SK-N-SH treated with all-trans-retinoic acid at 6 μM for 48 hours (cell line): ENCODE measurements at regions not wholly inside any gene's neighbourhood (a gene's known extent, or its start where the extent isn't known, plus 50 kb on each side); places are given as distances from the start of the nearest gene placed in this dataset.

ENCODE experiments used
- ARNTL ChIP-seq: fragments of 450-650 bp; formaldehyde crosslinking; IDR thresholded peaks from 2 replicates; pipeline ENCODE4 v1.5.0; 2020; ENCODE audit warnings: low read depth, mild to moderate bottlenecking, moderate library complexity, borderline replicate concordance
- BACH2 ChIP-seq: fragments of 250-450 bp; sonication (Bioruptor Pico); IDR thresholded peaks from 2 replicates; pipeline ENCODE4 v1.9.0; 2021; ENCODE audit warnings: mild to moderate bottlenecking, borderline replicate concordance
- ESRRG ChIP-seq: fragments of 250-450 bp; sonication (Bioruptor Pico); IDR thresholded peaks from 2 replicates; pipeline ENCODE4 v1.6.1; 2021; ENCODE audit warnings: mild to moderate bottlenecking
- ISL1 ChIP-seq: fragments of 250-450 bp; sonication (Bioruptor Pico); IDR thresholded peaks from 2 replicates; pipeline ENCODE4 v2.1.2; 2022; ENCODE audit warnings: mild to moderate bottlenecking, moderate library complexity
- PPARA ChIP-seq: fragments of 250-450 bp; sonication (Bioruptor Pico); IDR thresholded peaks from 2 replicates; pipeline ENCODE4 v1.5.0; 2020; ENCODE audit warnings: mild to moderate bottlenecking, borderline replicate concordance
- SNAI2 ChIP-seq: fragments of 250-450 bp; sonication (Bioruptor Pico); IDR thresholded peaks from 2 replicates; pipeline ENCODE4 v1.5.0; 2020; ENCODE audit warnings: mild to moderate bottlenecking, moderate library complexity
- ZFP3 ChIP-seq: fragments of 250-450 bp; sonication (Bioruptor Pico); IDR thresholded peaks from 2 replicates; pipeline ENCODE4 v1.5.0; 2020; ENCODE audit warnings: mild to moderate bottlenecking, moderate library complexity
- ZNF70 ChIP-seq: fragments of 450-650 bp; formaldehyde crosslinking; IDR thresholded peaks from 2 replicates; pipeline ENCODE4 v1.5.0; 2020; ENCODE audit warnings: mild to moderate bottlenecking, moderate library complexity
- TF ChIP-seq, protein P1 (sequence below): fragments of 250-450 bp; sonication (Bioruptor Pico); IDR thresholded peaks from 2 replicates; pipeline ENCODE4 v1.5.1; 2020; ENCODE audit warnings: low read depth, mild to moderate bottlenecking, moderate library complexity
- TF ChIP-seq, protein P2 (sequence below): fragments of 250-450 bp; sonication (Bioruptor Pico); IDR thresholded peaks from 2 replicates; pipeline ENCODE4 v1.8.0; 2020; ENCODE audit warnings: mild to moderate bottlenecking, moderate library complexity, borderline replicate concordance

DNA sequence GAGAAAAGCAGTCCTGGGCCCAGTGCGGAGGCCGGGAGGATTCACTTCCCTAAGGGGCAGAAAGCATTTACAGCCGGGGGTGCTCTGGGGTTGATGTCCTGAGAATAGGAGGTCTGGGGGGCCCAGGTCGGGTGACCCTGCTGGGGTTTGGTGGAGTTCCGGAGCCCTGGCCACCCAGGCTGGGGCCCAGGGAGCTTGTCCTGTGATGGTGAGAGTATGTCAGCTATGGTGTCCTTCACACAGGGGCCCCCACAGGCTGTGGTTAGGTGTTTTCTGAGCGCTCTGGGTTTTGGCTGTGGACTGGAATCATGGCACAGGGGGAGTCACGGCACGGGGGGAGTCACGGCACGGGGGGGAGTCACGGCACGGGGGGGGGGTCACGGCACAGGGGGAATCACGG, 54.5 kb upstream of the TMEM18 start:
- TF ChIP-seq ZNF70 (no peak), ESRRG (CRISPR knock-in tag) (no peak), SNAI2 (CRISPR knock-in tag) (no peak), ZFP3 (CRISPR knock-in tag) (no peak), BACH2 (CRISPR knock-in tag) (no peak), ISL1 (CRISPR knock-in tag) (no peak), PPARA (CRISPR knock-in tag) (no peak), ARNTL (CRISPR knock-in tag) (no peak)
- TF ChIP-seq, protein P1, sequence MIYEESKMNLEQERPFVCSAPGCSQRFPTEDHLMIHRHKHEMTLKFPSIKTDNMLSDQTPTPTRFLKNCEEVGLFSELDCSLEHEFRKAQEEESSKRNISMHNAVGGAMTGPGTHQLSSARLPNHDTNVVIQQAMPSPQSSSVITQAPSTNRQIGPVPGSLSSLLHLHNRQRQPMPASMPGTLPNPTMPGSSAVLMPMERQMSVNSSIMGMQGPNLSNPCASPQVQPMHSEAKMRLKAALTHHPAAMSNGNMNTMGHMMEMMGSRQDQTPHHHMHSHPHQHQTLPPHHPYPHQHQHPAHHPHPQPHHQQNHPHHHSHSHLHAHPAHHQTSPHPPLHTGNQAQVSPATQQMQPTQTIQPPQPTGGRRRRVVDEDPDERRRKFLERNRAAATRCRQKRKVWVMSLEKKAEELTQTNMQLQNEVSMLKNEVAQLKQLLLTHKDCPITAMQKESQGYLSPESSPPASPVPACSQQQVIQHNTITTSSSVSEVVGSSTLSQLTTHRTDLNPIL (CRISPR knock-in tag), result no peak
- TF ChIP-seq, protein P2, sequence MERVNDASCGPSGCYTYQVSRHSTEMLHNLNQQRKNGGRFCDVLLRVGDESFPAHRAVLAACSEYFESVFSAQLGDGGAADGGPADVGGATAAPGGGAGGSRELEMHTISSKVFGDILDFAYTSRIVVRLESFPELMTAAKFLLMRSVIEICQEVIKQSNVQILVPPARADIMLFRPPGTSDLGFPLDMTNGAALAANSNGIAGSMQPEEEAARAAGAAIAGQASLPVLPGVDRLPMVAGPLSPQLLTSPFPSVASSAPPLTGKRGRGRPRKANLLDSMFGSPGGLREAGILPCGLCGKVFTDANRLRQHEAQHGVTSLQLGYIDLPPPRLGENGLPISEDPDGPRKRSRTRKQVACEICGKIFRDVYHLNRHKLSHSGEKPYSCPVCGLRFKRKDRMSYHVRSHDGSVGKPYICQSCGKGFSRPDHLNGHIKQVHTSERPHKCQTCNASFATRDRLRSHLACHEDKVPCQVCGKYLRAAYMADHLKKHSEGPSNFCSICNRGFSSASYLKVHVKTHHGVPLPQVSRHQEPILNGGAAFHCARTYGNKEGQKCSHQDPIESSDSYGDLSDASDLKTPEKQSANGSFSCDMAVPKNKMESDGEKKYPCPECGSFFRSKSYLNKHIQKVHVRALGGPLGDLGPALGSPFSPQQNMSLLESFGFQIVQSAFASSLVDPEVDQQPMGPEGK (CRISPR knock-in tag), result no peak
